A549 (cell line): ENCODE measurements at regions not wholly inside any gene's neighbourhood (a gene's known extent, or its start where the extent isn't known, plus 50 kb on each side); places are given as distances from the start of the nearest gene placed in this dataset.

Experiments
- CBX8 ChIP-seq: fragments of 200-600 bp; sonication (generic); IDR thresholded peaks from 2 replicates; pipeline ENCODE4 v1.6.1; 2016
- HOXB5 ChIP-seq: fragments of 250-450 bp; sonication (Bioruptor Pico); IDR thresholded peaks from 2 replicates; pipeline ENCODE4 v1.5.0; 2020; ENCODE audit warnings: mild to moderate bottlenecking, moderate library complexity
- KDM5A ChIP-seq: fragments of 200-600 bp; sonication (generic); IDR thresholded peaks from 2 replicates; pipeline ENCODE4 v1.6.1; 2016; ENCODE audit warnings: antibody characterized with exemption, mild to moderate bottlenecking
- MYC ChIP-seq: IDR thresholded peaks from 2 replicates; pipeline ENCODE4 v1.6.1; 2012; ENCODE audit warnings: mild to moderate bottlenecking, inconsistent platforms, low read length, improper control_type of control experiment, borderline replicate concordance
- POLR2A ChIP-seq: IDR thresholded peaks from 2 replicates; pipeline ENCODE4 v1.6.1; 2012; ENCODE audit warnings: mild to moderate bottlenecking, low read length
- SMC3 ChIP-seq: fragments of >200 bp; sonication (Bioruptor Twin); formaldehyde crosslinking; IDR thresholded peaks from 3 replicates; pipeline ENCODE4 v1.6.1; 2018; ENCODE audit warnings: inconsistent platforms
- ZC3H11A ChIP-seq: fragments of 450-650 bp; IDR thresholded peaks from 2 replicates; pipeline ENCODE4 v1.6.1; 2014; ENCODE audit warnings: antibody characterized with exemption, mild to moderate bottlenecking
- TF ChIP-seq, protein P1 (sequence below): fragments of >200 bp; sonication (Bioruptor Twin); formaldehyde crosslinking; IDR thresholded peaks from 3 replicates; pipeline ENCODE4 v1.5.1; 2016
- TF ChIP-seq, protein P2 (sequence below): fragments of 200-600 bp; sonication (generic); IDR thresholded peaks from 2 replicates; pipeline ENCODE4 v1.6.1; 2016; ENCODE audit warnings: antibody characterized with exemption, mild to moderate bottlenecking, moderate library complexity

- TF ChIP-seq POLR2A (no peak), SMC3 (no peak), CBX8 (no peak), MYC (no peak), HOXB5 (CRISPR knock-in tag) (no peak), ZC3H11A (no peak), KDM5A (no peak)
- TF ChIP-seq, protein P1, sequence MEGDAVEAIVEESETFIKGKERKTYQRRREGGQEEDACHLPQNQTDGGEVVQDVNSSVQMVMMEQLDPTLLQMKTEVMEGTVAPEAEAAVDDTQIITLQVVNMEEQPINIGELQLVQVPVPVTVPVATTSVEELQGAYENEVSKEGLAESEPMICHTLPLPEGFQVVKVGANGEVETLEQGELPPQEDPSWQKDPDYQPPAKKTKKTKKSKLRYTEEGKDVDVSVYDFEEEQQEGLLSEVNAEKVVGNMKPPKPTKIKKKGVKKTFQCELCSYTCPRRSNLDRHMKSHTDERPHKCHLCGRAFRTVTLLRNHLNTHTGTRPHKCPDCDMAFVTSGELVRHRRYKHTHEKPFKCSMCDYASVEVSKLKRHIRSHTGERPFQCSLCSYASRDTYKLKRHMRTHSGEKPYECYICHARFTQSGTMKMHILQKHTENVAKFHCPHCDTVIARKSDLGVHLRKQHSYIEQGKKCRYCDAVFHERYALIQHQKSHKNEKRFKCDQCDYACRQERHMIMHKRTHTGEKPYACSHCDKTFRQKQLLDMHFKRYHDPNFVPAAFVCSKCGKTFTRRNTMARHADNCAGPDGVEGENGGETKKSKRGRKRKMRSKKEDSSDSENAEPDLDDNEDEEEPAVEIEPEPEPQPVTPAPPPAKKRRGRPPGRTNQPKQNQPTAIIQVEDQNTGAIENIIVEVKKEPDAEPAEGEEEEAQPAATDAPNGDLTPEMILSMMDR = no peak
- TF ChIP-seq, protein P2, sequence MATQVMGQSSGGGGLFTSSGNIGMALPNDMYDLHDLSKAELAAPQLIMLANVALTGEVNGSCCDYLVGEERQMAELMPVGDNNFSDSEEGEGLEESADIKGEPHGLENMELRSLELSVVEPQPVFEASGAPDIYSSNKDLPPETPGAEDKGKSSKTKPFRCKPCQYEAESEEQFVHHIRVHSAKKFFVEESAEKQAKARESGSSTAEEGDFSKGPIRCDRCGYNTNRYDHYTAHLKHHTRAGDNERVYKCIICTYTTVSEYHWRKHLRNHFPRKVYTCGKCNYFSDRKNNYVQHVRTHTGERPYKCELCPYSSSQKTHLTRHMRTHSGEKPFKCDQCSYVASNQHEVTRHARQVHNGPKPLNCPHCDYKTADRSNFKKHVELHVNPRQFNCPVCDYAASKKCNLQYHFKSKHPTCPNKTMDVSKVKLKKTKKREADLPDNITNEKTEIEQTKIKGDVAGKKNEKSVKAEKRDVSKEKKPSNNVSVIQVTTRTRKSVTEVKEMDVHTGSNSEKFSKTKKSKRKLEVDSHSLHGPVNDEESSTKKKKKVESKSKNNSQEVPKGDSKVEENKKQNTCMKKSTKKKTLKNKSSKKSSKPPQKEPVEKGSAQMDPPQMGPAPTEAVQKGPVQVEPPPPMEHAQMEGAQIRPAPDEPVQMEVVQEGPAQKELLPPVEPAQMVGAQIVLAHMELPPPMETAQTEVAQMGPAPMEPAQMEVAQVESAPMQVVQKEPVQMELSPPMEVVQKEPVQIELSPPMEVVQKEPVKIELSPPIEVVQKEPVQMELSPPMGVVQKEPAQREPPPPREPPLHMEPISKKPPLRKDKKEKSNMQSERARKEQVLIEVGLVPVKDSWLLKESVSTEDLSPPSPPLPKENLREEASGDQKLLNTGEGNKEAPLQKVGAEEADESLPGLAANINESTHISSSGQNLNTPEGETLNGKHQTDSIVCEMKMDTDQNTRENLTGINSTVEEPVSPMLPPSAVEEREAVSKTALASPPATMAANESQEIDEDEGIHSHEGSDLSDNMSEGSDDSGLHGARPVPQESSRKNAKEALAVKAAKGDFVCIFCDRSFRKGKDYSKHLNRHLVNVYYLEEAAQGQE = no peak
Measured at GRCh38 chr3:118740722-118741290, 293.8 kb downstream of the IGSF11 start.
